Tibial nerve (tissue), 4 donors: ENCODE measurements at regions not wholly inside any gene's neighbourhood (a gene's known extent, or its start where the extent isn't known, plus 50 kb on each side); places are given as distances from the start of the nearest gene placed in this dataset.

Experiments used
- EP300 ChIP-seq, 2 donors: sonication (generic); formaldehyde crosslinking; IDR thresholded peaks; one replicate each; pipeline ENCODE4 v1.6.1; 2017; ENCODE audit warnings: antibody characterized with exemption in 2 of 2, mild to moderate bottlenecking in 1 of 2
- POLR2A ChIP-seq, 2 donors: fragments of 450-650 bp; IDR thresholded peaks; one replicate each; pipeline ENCODE4 v1.6.1; 2017; ENCODE audit warnings: antibody characterized with exemption in 2 of 2, mild to moderate bottlenecking in 2 of 2, moderate library complexity in 2 of 2
- TF ChIP-seq, protein P1 (sequence below), 5 experiments: fragments of 200-600 bp in 3 of 5; fragments of 450-650 bp in 2 of 5; sonication (generic) in 3 of 5; IDR thresholded peaks; one replicate each; pipeline ENCODE4 v1.5.1; 2016 to 2019; ENCODE audit warnings: antibody characterized with exemption in 5 of 5, mild to moderate bottlenecking in 3 of 5, moderate library complexity in 2 of 5

DNA sequence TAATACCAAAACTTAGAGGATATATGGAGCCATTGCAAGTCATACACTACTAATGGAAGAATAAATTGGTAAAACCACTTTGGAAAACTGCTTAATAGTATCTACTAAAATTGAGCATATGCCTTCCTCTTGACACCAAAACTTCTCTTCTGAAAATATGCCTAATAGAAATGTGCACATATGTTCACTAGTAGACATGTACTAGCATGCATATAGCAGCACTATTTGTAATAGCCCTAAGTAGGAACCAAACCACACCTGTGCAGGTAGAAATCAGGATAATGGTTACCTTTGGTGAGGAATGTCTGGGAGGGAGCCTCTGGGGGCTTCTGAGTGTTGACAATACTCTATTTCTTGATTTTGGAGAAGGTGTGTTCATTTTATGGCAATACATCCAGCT lies 424.8 kb upstream of the BTBD3 start:
- no peak for TF ChIP-seq POLR2A (IDR thresholded peaks at IDR 0.05)
- TF ChIP-seq, protein P1, sequence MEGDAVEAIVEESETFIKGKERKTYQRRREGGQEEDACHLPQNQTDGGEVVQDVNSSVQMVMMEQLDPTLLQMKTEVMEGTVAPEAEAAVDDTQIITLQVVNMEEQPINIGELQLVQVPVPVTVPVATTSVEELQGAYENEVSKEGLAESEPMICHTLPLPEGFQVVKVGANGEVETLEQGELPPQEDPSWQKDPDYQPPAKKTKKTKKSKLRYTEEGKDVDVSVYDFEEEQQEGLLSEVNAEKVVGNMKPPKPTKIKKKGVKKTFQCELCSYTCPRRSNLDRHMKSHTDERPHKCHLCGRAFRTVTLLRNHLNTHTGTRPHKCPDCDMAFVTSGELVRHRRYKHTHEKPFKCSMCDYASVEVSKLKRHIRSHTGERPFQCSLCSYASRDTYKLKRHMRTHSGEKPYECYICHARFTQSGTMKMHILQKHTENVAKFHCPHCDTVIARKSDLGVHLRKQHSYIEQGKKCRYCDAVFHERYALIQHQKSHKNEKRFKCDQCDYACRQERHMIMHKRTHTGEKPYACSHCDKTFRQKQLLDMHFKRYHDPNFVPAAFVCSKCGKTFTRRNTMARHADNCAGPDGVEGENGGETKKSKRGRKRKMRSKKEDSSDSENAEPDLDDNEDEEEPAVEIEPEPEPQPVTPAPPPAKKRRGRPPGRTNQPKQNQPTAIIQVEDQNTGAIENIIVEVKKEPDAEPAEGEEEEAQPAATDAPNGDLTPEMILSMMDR (IDR thresholded peaks at IDR 0.05): no peak
- TF ChIP-seq EP300 (IDR thresholded peaks at IDR 0.05): no peak
